Liver (tissue), 8 donors: ENCODE measurements at regions not wholly inside any gene's neighbourhood (a gene's known extent, or its start where the extent isn't known, plus 50 kb on each side); places are given as distances from the start of the nearest gene placed in this dataset.

Source experiments
- DNase-seq: peaks from one replicate; pipeline ENCODE4 v3.0.0-alpha.2; 2017; ENCODE audit warnings: low spot score
- H3K27ac ChIP-seq, 2 donors: one replicate each; pipeline ENCODE4 v1.7.0; 2013; ENCODE audit warnings: inconsistent platforms in 2 of 2, low read length in 2 of 2, control low read depth in 1 of 2, low read depth in 1 of 2, mild to moderate bottlenecking in 1 of 2
- H3K27me3 ChIP-seq, 4 donors: one replicate each; pipeline versions ENCODE4 v1.6.1 to v1.7.0; 2013; ENCODE audit warnings: low read length in 3 of 4, inconsistent platforms in 1 of 4, mild to moderate bottlenecking in 1 of 4, moderate library complexity in 1 of 4; ENCODE audit not compliant: control insufficient read depth in 4 of 4, insufficient read depth in 4 of 4
- H3K36me3 ChIP-seq, 4 donors: one replicate each; pipeline versions ENCODE4 v1.6.1 to v1.7.0; 2013; ENCODE audit warnings: low read length in 3 of 4, mild to moderate bottlenecking in 3 of 4, low read depth in 1 of 4, moderate library complexity in 1 of 4; ENCODE audit not compliant: control insufficient read depth in 4 of 4, insufficient read depth in 3 of 4
- H3K4me1 ChIP-seq, 4 donors: one replicate each; pipeline versions ENCODE4 v1.6.1 to v1.7.0; 2013; ENCODE audit warnings: low read length in 3 of 4, mild to moderate bottlenecking in 3 of 4, moderate library complexity in 1 of 4; ENCODE audit not compliant: control insufficient read depth in 4 of 4, insufficient read depth in 4 of 4
- H3K4me3 ChIP-seq, 3 donors: one replicate each; pipeline versions ENCODE4 v1.6.1 to v1.7.0; 2013; ENCODE audit warnings: low read length in 3 of 3, control low read depth in 1 of 3, low read depth in 1 of 3, mild to moderate bottlenecking in 1 of 3
- H3K9ac ChIP-seq, 2 donors: one replicate each; pipeline ENCODE4 v1.7.0; 2013; ENCODE audit warnings: low read length in 2 of 2, mild to moderate bottlenecking in 2 of 2, moderate library complexity in 2 of 2, control low read depth in 1 of 2, low read depth in 1 of 2
- H3K9me3 ChIP-seq, 4 donors: one replicate each; pipeline versions ENCODE4 v1.6.1 to v1.7.0; 2013; ENCODE audit warnings: low read length in 3 of 4; ENCODE audit not compliant: control insufficient read depth in 4 of 4
- EGR1 ChIP-seq, 2 donors: IDR thresholded peaks; 2 replicates each; pipeline ENCODE4 v1.6.1; 2016 to 2018; ENCODE audit warnings: antibody characterized with exemption in 2 of 2, low read depth in 2 of 2
- FOXA1 ChIP-seq: IDR thresholded peaks from 2 replicates; pipeline ENCODE4 v1.6.1; 2016; ENCODE audit warnings: antibody characterized with exemption
- FOXA2 ChIP-seq: IDR thresholded peaks from 2 replicates; pipeline ENCODE4 v1.6.1; 2016; ENCODE audit warnings: antibody characterized with exemption
- GABPA ChIP-seq, 2 donors: IDR thresholded peaks in 1 of 2; conservative IDR thresholded peaks in 1 of 2; 2 replicates each; pipeline ENCODE4 v1.6.1; 2016; ENCODE audit warnings: antibody characterized with exemption in 2 of 2, mild to moderate bottlenecking in 1 of 2, moderate library complexity in 1 of 2
- HNF4A ChIP-seq, 2 donors: conservative IDR thresholded peaks; 2 replicates each; pipeline ENCODE4 v1.6.1; 2016; ENCODE audit warnings: antibody characterized with exemption in 2 of 2, mild to moderate bottlenecking in 2 of 2
- HNF4G ChIP-seq: IDR thresholded peaks from 2 replicates; pipeline ENCODE4 v1.6.1; 2016; ENCODE audit warnings: antibody characterized with exemption
- JUND ChIP-seq, 2 donors: IDR thresholded peaks; 2 replicates each; pipeline ENCODE4 v1.6.1; 2016; ENCODE audit warnings: antibody characterized with exemption in 2 of 2
- NR2F2 ChIP-seq: IDR thresholded peaks from 2 replicates; pipeline ENCODE4 v1.6.1; 2016; ENCODE audit warnings: antibody characterized with exemption
- RAD21 ChIP-seq, 2 donors: IDR thresholded peaks; 2 replicates each; pipeline ENCODE4 v1.6.1; 2016; ENCODE audit warnings: antibody characterized with exemption in 2 of 2, mild to moderate bottlenecking in 2 of 2
- RXRA ChIP-seq, 2 donors: IDR thresholded peaks; 2 replicates each; pipeline ENCODE4 v1.6.1; 2017 to 2018; ENCODE audit warnings: antibody characterized with exemption in 2 of 2, mild to moderate bottlenecking in 1 of 2
- SP1 ChIP-seq: IDR thresholded peaks from 2 replicates; pipeline ENCODE4 v1.6.1; 2018; ENCODE audit warnings: antibody characterized with exemption, mild to moderate bottlenecking
- TAF1 ChIP-seq: conservative IDR thresholded peaks from 2 replicates; pipeline ENCODE4 v1.6.1; 2016; ENCODE audit warnings: antibody characterized with exemption, mild to moderate bottlenecking
- YY1 ChIP-seq: IDR thresholded peaks from 2 replicates; pipeline ENCODE4 v1.6.1; 2016; ENCODE audit warnings: antibody characterized with exemption, mild to moderate bottlenecking
- WGBS: extraction: QIAGEN DNeasy Blood & Tissue Kit; methylation state at CpG from one replicate; pipeline ENCODE4 v1.1.7; 2013; 5-methylcytosine and 5-hydroxymethylcytosine counted together
- TF ChIP-seq, protein P1 (sequence below): IDR thresholded peaks from 2 replicates; pipeline ENCODE4 v1.6.1; 2016; ENCODE audit warnings: antibody characterized with exemption
- TF ChIP-seq, protein P2 (sequence below): IDR thresholded peaks from 2 replicates; pipeline ENCODE4 v1.6.1; 2016; ENCODE audit warnings: antibody characterized with exemption
- TF ChIP-seq, protein P3 (sequence below): fragments of 150-350 bp; IDR thresholded peaks from 2 replicates; pipeline ENCODE4 v1.5.1; 2017; ENCODE audit warnings: improper control_type of control experiment, low read depth, low read length; ENCODE audit not compliant: missing input control
- TF ChIP-seq, protein P4 (sequence below): IDR thresholded peaks from 2 replicates; pipeline ENCODE4 v1.6.1; 2016; ENCODE audit warnings: antibody characterized with exemption
- TF ChIP-seq, protein P5 (sequence below): IDR thresholded peaks from 2 replicates; pipeline ENCODE4 v1.6.1; 2016; ENCODE audit warnings: antibody characterized with exemption, mild to moderate bottlenecking
- donor health status: healthy.
- donor health status: healthy.
- donor health status: healthy.
- donor health status: healthy.
- donor health status: healthy.

DNA sequence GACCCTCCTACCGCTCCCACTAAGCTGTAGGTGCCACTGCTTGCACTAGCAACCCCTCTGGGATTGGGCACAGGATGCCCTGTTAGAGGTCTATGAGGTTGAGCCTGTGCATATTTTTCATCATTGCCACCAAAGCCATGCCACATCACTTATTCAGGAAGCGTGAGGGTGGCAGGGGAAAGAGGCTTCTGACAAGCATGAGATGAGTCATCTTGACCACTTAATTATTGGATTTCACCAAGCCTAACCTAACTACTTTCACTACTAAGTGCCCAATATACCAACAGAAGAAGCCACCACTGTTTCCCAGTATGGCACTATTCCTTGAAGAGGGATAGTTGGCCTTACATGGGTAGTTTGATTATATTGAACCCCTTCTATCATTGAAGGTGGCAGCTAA lies 181.3 kb upstream of the EPHA4 start:
- H3K4me3 ChIP-seq, result no peak overlapping the region
- no peak for TF ChIP-seq EGR1 (IDR thresholded peaks at IDR 0.05; ENCODE audit: low read depth in 2 of 2)
- TF ChIP-seq RXRA (IDR thresholded peaks at IDR 0.05), result no peak
- TF ChIP-seq TAF1, result no peak
- TF ChIP-seq SP1, result no peak
- no peak for TF ChIP-seq HNF4G
- no peak for TF ChIP-seq NR2F2
- no peak for TF ChIP-seq GABPA (IDR thresholded peaks at IDR 0.05 in 1 of 2, conservative IDR thresholded peaks at IDR 0.05 in 1 of 2)
- TF ChIP-seq, protein P1, sequence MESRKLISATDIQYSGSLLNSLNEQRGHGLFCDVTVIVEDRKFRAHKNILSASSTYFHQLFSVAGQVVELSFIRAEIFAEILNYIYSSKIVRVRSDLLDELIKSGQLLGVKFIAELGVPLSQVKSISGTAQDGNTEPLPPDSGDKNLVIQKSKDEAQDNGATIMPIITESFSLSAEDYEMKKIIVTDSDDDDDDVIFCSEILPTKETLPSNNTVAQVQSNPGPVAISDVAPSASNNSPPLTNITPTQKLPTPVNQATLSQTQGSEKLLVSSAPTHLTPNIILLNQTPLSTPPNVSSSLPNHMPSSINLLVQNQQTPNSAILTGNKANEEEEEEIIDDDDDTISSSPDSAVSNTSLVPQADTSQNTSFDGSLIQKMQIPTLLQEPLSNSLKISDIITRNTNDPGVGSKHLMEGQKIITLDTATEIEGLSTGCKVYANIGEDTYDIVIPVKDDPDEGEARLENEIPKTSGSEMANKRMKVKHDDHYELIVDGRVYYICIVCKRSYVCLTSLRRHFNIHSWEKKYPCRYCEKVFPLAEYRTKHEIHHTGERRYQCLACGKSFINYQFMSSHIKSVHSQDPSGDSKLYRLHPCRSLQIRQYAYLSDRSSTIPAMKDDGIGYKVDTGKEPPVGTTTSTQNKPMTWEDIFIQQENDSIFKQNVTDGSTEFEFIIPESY, result no peak
- TF ChIP-seq, protein P2, sequence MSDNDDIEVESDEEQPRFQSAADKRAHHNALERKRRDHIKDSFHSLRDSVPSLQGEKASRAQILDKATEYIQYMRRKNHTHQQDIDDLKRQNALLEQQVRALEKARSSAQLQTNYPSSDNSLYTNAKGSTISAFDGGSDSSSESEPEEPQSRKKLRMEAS, result no peak
- TF ChIP-seq HNF4A (conservative IDR thresholded peaks at IDR 0.05), result no peak
- TF ChIP-seq, protein P3, sequence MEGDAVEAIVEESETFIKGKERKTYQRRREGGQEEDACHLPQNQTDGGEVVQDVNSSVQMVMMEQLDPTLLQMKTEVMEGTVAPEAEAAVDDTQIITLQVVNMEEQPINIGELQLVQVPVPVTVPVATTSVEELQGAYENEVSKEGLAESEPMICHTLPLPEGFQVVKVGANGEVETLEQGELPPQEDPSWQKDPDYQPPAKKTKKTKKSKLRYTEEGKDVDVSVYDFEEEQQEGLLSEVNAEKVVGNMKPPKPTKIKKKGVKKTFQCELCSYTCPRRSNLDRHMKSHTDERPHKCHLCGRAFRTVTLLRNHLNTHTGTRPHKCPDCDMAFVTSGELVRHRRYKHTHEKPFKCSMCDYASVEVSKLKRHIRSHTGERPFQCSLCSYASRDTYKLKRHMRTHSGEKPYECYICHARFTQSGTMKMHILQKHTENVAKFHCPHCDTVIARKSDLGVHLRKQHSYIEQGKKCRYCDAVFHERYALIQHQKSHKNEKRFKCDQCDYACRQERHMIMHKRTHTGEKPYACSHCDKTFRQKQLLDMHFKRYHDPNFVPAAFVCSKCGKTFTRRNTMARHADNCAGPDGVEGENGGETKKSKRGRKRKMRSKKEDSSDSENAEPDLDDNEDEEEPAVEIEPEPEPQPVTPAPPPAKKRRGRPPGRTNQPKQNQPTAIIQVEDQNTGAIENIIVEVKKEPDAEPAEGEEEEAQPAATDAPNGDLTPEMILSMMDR, result no peak
- TF ChIP-seq JUND (IDR thresholded peaks at IDR 0.05), result no peak
- no peak for TF ChIP-seq YY1
- TF ChIP-seq RAD21 (IDR thresholded peaks at IDR 0.05), result no peak
- no peak for TF ChIP-seq FOXA2
- 79% methylated on average over 2 of the region's 2 CpGs for WGBS
- no peak for DNase-seq
- H3K27me3 ChIP-seq, result no peaks in the 10 kb centered on the region
- H3K9me3 ChIP-seq, result peaks cover 0 to 2% (median 0%) of the 10 kb centered on the region in 4 donors
- no peaks in the 10 kb centered on the region for H3K4me1 ChIP-seq
- H3K36me3 ChIP-seq, result no peaks in the 10 kb centered on the region
- no peak overlapping the region for H3K27ac ChIP-seq
- no peak overlapping the region for H3K9ac ChIP-seq

DNA sequence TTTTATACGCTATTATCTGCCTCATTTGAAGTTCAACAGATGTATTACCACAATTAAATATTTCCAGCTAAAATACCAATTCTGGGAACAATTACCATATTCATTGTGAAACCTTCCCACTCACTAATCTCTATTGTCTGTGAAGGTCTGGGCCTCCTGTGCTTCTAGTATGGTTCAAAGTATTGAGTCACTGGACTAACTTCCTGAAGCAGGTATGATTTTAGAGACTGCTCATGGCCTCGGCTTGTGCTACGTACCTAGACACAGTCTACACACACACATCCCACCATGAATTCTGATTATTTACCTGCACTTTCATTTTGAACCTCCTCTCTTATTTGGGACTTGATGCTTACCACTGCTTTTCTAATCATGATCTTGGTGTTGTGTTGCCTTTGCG lies 180.7 kb upstream of the EPHA4 start:
- WGBS, result 90% methylated on average over 4 of the region's 4 CpGs
- Histone ChIP-seq H3K27ac (no peak overlapping the region), H3K27me3 (no peaks in the 10 kb centered on the region), H3K36me3 (no peaks in the 10 kb centered on the region), H3K9ac (no peak overlapping the region), H3K9me3 (peaks cover 0 to 2% (median 0%) of the 10 kb centered on the region in 4 donors), H3K4me3 (no peak overlapping the region), H3K4me1 (no peaks in the 10 kb centered on the region)
- TF ChIP-seq, protein P2, result no peak
- TF ChIP-seq, protein P3, result no peak
- TF ChIP-seq HNF4A (conservative IDR thresholded peaks at IDR 0.05) (no peak), SP1 (no peak), JUND (IDR thresholded peaks at IDR 0.05) (no peak), FOXA2 (no peak), RXRA (IDR thresholded peaks at IDR 0.05) (no peak), TAF1 (no peak), HNF4G (no peak), EGR1 (IDR thresholded peaks at IDR 0.05; ENCODE audit: low read depth in 2 of 2) (no peak), RAD21 (IDR thresholded peaks at IDR 0.05) (no peak), GABPA (IDR thresholded peaks at IDR 0.05 in 1 of 2, conservative IDR thresholded peaks at IDR 0.05 in 1 of 2) (no peak), YY1 (no peak), NR2F2 (no peak), FOXA1 (no peak)
- TF ChIP-seq, protein P4, sequence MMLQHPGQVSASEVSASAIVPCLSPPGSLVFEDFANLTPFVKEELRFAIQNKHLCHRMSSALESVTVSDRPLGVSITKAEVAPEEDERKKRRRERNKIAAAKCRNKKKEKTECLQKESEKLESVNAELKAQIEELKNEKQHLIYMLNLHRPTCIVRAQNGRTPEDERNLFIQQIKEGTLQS, result no peak
- TF ChIP-seq, protein P5, sequence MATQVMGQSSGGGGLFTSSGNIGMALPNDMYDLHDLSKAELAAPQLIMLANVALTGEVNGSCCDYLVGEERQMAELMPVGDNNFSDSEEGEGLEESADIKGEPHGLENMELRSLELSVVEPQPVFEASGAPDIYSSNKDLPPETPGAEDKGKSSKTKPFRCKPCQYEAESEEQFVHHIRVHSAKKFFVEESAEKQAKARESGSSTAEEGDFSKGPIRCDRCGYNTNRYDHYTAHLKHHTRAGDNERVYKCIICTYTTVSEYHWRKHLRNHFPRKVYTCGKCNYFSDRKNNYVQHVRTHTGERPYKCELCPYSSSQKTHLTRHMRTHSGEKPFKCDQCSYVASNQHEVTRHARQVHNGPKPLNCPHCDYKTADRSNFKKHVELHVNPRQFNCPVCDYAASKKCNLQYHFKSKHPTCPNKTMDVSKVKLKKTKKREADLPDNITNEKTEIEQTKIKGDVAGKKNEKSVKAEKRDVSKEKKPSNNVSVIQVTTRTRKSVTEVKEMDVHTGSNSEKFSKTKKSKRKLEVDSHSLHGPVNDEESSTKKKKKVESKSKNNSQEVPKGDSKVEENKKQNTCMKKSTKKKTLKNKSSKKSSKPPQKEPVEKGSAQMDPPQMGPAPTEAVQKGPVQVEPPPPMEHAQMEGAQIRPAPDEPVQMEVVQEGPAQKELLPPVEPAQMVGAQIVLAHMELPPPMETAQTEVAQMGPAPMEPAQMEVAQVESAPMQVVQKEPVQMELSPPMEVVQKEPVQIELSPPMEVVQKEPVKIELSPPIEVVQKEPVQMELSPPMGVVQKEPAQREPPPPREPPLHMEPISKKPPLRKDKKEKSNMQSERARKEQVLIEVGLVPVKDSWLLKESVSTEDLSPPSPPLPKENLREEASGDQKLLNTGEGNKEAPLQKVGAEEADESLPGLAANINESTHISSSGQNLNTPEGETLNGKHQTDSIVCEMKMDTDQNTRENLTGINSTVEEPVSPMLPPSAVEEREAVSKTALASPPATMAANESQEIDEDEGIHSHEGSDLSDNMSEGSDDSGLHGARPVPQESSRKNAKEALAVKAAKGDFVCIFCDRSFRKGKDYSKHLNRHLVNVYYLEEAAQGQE, result no peak
- TF ChIP-seq, protein P1, result no peak
- no peak for DNase-seq
